ENCODE measurements at regions not wholly inside any gene's neighbourhood (a gene's known extent, or its start where the extent isn't known, plus 50 kb on each side); places are given as distances from the start of the nearest gene placed in this dataset.

GRCh38 chr2:217101972-217102371, 242.1 kb upstream of the TNP1 start:
- no peak for DNase-seq

DNA sequence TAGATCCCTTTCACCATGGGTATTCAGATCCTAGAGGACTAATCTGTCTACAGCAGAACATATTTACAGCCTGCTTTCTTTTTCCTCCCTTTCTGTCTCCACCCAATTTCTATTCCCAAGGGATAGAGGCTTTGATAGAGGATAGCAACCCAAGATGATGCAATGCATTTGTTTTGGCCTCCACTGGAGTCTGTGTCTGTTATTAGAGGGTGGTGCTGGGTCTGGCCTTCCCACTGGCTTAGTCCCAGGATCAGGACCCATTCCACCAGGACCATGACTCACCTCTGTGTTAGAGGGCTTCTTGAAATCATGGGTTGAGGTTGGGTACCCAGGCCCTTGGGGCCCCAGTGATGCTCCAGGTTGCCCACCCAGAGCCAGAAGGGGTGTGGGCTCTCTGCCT, 239.7 kb upstream of the TNP1 start:
- DNase-seq, result no peak

DNA sequence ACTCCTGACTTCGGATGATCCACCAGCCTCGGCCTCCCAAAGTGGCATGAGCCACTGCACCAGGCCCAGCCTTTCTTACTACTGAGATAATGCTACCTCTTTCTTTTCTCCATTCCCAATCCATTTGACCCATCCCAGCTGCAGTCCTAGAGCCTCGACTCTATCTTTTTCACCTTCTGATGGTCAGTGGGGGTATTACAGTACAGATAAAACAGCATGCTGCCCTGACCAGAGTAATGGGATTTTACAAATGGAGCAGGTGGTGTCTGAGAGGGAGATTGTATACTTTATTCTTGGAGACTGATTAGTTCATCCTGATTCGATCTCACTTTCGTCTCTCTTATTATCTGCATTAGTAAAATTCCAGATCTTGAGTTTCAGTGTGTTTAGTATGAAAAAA, 238.6 kb upstream of the TNP1 start:
- no peak for DNase-seq

DNA sequence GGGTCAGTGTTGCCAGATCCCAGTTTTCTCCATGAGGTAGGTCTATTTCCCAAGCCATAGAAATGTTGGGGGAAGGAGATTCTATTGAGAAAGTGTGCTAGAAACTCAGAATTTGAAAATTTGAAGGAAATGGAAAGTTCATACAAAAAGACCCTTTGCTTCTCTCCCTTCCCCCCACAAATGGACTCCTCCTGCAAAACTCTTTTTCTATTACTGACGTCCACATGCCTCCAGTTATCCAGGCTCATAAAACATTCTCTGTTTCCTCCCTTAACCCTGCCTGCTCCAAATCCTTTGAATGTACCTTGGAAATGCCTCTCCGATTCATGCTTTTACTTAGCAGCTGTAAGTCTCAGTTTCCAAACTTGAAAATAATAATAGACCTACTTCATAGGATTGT, 237.5 kb upstream of the TNP1 start:
- DNase-seq, result no peak

DNA sequence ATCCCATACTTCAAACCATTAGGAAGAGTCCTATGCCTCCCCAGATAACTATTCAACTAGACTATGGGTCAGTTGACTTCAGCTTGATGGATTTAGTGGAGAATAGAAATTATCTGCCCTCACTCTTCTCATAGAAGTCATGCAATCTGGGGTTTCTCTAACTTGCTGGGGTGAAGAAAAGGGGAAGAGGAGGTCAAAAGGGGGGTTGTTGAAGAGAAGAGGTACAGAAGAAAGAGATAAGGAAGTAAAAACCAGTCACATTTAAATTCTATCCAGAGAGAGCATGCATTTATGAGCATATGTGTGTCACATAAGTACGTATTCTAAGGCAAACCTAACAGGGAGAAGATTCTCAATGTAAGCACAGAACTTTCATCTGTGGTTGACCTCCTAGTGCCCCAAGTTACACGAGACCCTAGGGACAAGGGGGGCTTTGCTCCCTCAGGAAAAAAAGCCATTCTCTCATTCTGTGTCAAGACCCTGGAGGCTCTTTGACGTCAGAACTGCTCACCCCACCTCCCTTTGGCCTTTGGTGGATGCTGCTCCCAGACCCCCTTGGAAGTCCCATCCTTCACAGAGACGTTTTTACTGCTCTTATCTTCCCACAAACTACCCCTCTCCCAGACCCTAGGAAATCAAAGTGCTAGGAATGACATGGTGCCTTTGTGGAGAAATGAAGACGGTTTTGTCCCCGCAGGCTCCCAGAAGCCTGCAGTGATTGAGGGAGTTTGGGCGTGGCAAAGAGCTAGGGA, 236.8 kb upstream of the TNP1 start:
- no peak for DNase-seq

DNA sequence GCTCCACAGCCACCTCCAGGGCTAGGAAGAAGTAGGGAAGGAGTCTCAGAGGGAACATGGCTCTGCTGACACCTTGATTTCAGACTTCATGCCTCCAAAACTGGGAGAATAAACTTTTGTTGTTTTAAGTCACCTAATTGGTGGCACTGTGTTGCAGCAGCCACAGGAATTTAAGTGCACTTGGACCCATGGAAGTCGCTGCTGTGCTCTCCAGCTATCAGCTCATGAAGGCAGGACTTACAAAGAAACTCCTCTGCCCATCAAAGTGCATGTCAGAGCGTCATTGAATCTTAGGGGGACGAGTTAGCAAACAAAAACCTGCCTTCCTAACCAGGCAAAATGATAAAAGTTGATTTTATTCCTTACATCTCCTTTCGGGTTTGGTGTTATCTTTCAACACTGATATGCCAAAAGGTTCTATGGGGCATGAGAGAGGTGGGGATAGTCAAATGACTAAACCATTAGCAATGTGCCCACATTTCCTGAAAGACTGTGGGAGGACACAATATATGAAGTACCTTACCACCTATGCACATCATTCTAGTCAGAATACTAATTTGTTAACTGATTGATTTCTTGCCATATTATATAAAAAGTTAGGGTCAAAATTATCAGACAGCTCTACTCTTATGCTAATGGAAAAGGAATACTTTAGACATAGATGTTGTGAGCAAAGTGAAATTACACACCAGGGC, 235.8 kb upstream of the TNP1 start:
- no peak for DNase-seq

GRCh38 chr2:217092710-217093379, 233.0 kb upstream of the TNP1 start:
- DNase-seq, result no peak

GRCh38 chr2:217091531-217091930, 231.7 kb upstream of the TNP1 start:
- DNase-seq, result no peak

- DNase-seq, result no peak
Measured at GRCh38 chr2:217090884-217091283, 231.0 kb upstream of the TNP1 start.

DNA sequence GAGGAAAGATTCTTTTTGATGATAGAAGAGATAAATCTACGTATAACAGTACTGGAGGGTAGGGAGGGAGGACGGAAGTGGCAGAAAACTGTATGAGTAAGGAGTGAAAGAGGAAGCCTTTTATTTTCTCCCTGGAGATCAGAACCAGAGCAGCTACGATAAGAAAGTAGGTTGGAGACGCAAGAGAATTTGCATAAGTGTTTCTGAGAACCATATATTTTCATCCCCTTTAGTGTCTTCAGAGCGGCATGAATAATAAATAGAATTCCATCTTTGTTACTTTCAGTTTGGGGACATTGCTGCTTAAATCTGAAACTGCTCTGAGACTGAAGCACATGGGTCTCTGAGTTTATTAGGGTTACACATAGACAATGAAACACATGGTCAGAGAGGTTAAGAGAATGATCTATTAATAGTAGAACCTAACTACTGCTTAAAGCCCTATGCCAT, 230.2 kb upstream of the TNP1 start:
- DNase-seq, result no peak

DNA sequence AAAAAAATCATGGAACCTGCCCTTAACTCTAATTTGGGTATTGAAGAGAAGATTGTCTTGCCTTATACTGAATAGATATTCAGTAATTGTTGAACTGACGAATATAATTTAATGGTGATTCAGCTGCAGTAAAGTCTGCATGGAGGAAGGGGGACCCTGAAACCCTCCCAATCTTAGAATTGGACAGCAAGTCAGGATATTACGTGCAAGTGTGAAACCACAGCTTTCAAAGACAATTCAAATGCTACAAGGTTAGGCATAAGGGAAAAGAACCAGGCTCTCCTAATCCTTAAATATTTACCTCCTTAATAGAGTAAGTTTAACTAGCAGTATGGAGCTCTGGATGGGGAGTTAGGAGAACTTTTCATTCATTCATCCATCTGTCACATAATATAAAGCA, 226.9 kb upstream of the TNP1 start:
- DNase-seq, result no peak

- DNase-seq, result no peak
Measured at GRCh38 chr2:217086038-217086522, 226.2 kb upstream of the TNP1 start.

- DNase-seq, result no peak
Measured at GRCh38 chr2:217085543-217085942, 225.7 kb upstream of the TNP1 start.

- no peak for DNase-seq
Measured at GRCh38 chr2:217081799-217082198, 221.9 kb upstream of the TNP1 start.

DNA sequence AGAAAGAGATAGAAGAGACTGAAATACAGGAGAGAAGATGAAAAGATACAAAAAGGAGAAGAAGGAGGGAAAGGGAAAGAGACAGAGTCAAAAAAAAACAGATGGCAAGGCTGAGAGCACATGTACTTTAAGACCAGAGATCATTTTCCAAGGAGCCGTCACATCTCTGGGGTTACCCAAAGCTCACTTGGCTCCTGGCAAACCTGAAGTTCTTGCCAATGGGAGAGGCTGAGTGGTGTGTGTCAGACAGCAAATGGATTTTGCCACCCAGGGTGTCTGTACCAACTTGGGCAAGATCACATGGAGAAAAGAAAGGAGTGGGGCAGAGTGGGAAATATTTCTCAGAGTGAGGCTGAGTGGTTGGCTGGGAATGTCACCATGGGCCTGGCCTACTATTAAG, 219.3 kb upstream of the TNP1 start:
- no peak for DNase-seq

GRCh38 chr2:217077831-217078407, 218.1 kb upstream of the TNP1 start:
- no peak for DNase-seq

GRCh38 chr2:217076657-217077232, 216.9 kb upstream of the TNP1 start:
- no peak for DNase-seq

DNA sequence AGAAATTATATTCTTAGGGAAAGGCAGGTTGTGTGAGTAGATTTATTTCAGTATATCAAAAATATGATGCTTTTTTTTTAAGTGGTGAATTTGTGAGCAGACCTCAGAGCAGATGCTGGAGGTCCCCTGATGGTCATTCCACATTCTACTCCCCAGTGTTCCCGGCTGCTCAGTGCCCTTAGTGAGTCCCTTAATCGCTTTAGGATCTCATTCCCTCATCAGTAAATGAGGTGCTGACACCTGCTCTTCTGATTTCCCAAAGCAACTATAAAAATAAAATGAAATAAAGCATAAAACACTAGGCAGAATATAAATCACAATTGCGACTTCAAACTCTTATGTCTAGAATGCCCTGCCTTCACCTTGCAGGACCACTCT, 216.2 kb upstream of the TNP1 start:
- no peak for DNase-seq

GRCh38 chr2:217075268-217076057, 215.6 kb upstream of the TNP1 start:
- no peak for DNase-seq

DNA sequence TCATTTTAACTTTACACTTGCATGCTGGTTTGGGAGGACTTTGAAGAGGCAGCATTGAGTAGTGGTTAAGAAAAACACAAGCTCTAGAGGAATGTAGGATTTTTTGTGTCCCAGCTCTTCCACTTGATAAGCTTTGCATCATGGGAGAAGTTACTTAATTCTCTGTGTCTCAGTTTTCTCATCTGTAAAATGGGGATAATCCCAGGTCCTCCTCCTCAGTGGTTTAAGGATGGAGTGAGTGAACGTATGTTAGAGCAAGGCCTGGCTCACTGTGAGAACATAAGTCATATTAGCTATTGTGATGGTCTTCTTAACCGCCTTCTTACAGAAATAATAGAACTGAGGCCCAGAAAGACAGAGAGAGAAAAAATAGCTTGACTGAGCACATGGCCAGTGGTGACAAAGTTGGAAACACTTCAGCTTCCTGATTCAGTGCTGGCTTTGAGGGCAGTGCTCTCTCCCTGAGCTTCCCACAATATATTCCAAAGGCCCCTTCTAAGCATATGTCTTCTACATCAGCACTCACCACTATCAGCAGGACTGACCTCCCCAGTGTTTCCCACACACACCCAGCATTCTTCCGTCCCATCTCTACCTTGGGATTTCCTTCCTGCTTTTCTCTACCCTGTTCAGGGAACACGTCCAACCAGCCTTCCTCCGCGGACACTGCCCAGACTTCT, 214.9 kb upstream of the TNP1 start:
- DNase-seq, result no peak

DNA sequence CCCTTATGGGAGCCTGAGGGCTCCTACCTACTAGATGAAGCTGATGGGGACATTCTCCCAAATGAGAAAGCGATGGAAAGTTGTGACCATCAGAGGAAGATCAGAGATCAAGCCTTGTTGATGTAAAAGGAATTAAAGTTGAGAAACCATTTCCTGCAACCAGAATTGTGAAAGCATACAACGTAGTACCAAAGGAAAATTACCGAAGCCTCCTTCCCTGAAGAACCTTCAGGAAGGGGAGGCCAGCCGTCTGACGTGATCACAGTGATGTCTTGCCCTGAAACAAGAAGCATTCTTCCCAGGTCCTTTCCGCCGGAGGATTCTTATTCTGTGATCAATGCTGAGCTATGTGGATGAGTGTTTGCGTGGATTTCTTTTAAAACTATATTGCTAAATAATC, 211.6 kb upstream of the TNP1 start:
- no peak for DNase-seq

GRCh38 chr2:217070611-217071010, 210.7 kb upstream of the TNP1 start:
- no peak for DNase-seq

All from activated effector memory CD4-positive, alpha-beta T cell treated with anti-CD3 and anti-CD28 coated beads, Interleukin-2, amount 50 U/mL, for 16 hours (primary cell).